HG03442 (cell line): ENCODE measurements at regions not wholly inside any gene's neighbourhood (a gene's known extent, or its start where the extent isn't known, plus 50 kb on each side); places are given as distances from the start of the nearest gene placed in this dataset.
"Not testable (repeated sequence)": the region's sequence is repeated elsewhere in the genome, so short reads cannot be mapped to it uniquely, and the experiment has no call there.

ENCODE experiments used
- ATAC-seq: cut with Tn5 transposase; IDR thresholded peaks from one replicate; pipeline ENCODE4 v1.9.1; 2021; ENCODE audit warnings: mild to moderate bottlenecking, moderate library complexity; ENCODE audit not compliant: unreplicated experiment

GRCh38 chr4:129971419-129971818 is 875.5 kb downstream of the C4orf33 start:
- no peak for ATAC-seq

- ATAC-seq: no peak
Measured at GRCh38 chr4:129972257-129972656, 876.3 kb downstream of the C4orf33 start.

GRCh38 chr4:129974730-129975129 is 878.8 kb downstream of the C4orf33 start:
- no peak for ATAC-seq

DNA sequence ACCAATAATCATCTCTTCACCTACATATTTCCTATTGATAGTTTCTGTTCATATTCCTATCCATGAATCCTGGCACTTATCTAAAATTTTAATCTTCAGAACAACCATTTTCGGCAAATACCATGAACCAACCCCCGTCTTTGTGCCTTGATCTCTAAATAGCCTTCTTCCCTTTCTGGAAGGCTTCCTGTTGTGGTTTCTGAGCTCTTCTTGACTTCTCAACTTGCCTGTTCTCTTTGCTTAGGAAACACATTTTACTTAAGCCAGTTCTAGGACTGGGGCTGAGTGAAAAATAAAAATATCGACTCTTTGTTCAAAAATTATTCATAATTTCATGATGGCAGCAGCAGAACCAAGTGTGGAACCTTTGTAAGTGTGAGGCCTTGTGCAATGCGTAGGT is 882.4 kb downstream of the C4orf33 start:
- no peak for ATAC-seq

DNA sequence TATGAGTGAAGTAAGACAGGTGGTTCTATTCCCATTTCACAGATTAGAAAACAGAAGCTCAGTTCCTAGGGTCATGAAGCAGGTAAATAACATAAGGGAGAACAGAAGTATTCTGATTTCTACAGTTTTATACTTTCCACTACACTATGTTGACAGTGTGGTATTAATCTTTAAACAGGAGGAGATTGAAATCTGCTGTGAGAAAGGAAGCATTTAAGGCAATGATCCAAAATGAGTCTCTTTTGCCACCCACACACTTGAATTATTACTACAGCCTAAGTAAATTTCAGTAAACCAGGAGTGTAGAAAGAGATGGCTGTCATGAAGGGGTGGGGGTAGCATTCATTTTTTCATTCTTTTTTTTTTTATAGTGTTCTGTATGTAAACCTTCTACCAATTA is 893.0 kb downstream of the C4orf33 start:
- no peak for ATAC-seq

DNA sequence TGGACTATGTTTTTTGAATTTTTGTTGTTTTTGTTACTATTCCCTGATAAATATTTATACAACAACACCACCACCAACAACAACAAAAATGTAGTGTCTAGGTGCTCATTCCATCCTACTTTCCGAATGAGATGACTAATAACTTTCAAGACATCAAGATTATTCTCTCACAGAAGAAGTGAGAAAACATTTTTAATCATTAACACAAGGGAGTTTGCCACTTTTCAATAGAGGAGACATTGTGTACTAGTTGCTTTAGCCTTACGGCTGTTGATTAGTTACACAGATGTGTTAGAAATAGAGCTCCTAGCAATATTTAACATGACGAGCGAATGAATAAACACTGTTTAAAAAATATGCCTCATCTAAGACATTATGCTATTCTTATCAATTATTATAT is 898.8 kb downstream of the C4orf33 start:
- ATAC-seq: no peak

DNA sequence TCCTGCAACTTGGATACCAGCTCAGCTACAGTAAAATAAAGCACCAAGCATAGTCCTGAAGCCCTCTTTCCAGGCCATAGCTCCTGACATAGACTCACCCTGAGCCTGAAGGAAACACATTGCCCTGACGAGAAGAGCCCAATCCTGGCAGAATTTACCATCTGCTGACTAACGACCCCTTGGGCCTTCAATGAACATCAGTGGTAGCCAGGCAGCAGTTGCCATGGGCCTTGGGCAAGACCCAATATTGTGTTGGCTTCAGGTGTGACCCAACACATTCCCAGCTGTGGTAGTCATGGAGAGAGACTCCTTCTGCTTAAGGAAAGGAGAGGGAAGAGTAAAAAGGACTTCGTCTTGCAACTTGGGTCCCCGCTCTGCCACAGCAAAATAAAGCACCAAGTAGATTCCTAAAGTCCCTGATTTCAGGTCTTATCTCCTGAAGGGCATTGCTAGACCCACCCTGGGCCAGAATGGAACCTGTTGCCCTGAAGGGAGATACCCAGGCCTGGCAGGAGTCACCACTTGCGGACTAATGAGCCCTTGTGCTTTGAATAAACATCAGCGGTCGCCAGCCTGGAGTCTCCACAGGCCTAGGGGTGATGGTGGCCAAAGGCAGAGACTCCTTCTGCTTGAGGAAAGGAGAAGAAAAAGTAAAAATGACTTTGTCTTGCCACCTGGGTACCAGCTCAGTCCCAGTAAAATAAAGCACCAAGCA is 902.6 kb downstream of the C4orf33 start:
- no peak for ATAC-seq

DNA sequence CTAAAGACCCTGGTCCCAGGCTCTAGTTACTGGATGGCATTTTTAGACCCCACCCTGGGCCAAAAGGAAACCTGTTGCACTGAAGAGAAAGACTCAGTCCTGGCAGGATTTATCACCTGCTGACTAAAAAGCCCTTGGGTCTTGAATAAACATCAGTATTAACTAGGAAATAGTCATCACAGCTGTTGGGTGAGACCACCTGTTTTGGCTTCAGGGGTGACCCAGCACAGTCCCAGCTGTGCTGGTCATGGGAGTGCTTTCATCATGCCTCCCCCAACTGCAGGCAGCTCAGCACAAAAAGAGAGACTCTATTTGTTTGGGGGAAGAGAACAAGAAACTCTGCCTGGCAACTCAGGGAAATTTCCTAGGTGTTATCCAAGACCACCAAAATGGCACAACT is 903.2 kb downstream of the C4orf33 start:
- ATAC-seq: no peak

DNA sequence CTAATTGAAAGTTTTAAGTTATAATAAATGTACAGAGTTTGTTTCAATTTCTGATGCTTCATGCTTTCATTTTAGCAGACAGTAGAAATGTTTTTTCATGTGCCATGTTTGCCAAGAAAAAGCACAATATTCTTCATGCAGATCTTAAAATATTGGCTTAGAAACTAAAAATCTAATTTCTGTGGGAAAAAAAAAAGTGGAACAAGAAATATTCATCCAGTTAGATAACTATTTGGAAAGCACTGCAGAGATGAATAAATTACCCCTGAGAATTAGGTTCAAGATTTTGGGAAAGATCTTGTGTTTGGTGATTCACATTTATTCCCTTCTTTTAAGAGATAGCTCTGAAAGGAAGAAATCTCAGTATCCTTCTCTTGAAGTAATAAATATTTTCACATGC is 912.5 kb downstream of the C4orf33 start:
- no peak for ATAC-seq

GRCh38 chr4:130012806-130013205 is 916.9 kb downstream of the C4orf33 start:
- not testable (repeated sequence) for ATAC-seq

- ATAC-seq: no peak
Measured at GRCh38 chr4:130021706-130022105, 925.8 kb downstream of the C4orf33 start.

GRCh38 chr4:130023088-130023487 is 927.1 kb downstream of the C4orf33 start:
- no peak for ATAC-seq

- no peak for ATAC-seq
Measured at GRCh38 chr4:130025701-130026100, 929.7 kb downstream of the C4orf33 start.

- no peak for ATAC-seq
Measured at GRCh38 chr4:130026185-130026584, 930.2 kb downstream of the C4orf33 start.

DNA sequence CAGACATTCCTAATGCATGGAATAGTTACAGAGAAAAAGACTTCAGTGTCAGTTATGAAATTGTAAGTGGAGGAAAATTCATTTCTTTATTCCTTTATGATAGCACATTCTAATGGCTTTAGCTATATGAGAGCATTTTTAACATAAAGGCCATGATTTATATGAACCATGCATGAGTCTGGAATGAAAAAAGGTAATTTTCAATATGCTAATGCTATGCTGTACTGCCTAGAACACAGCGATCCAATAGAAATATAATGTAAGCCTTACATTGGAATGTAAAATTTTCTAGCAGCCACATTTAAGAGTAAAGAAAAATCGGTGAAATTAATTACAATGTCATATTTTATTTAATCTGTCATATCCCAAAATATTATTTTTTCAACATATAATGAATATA is 932.0 kb downstream of the C4orf33 start:
- ATAC-seq: no peak

- ATAC-seq: peak; percentile 89
Measured at GRCh38 chr4:130028552-130028951, 932.6 kb downstream of the C4orf33 start.

DNA sequence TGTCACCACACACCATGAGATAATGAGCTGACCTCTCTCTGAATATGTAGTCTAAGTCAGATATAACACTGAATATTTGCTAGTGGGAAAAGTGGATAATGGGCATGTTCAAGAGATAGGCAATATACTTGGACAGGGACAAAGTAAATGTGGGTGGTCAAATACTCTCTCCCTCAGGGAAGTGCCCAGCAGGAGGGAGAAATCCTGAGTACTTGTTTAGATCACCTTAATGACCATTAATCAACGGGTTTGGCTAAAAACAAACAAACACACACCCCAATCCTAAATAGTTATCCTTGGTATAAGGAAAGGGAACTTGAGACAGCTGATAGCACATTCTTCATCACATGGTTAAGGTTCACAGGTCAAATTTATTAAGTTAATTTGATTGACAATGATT is 933.5 kb downstream of the C4orf33 start:
- no peak for ATAC-seq

GRCh38 chr4:130031858-130032257 is 935.9 kb downstream of the C4orf33 start:
- no peak for ATAC-seq

- ATAC-seq: not testable (repeated sequence)
Measured at GRCh38 chr4:130033657-130034056, 937.7 kb downstream of the C4orf33 start.

DNA sequence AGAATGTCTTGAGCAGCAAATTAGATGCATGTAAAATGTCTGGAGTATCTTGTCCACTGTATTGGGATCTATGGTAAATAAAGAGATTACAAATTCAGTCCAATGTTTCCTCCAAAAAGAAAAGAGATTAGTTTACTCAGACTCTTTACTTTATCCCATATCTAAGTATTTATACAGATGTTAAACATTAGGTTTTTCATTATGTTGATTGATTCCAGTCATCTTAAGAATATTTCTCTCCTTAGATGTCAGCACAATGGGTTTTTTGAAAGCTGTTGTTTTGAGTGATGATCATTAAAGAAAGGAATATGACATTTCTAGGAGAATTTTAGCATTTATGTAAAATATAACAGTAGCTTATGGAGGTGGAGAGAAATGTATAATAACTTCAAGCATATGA is 938.9 kb downstream of the C4orf33 start:
- no peak for ATAC-seq

GRCh38 chr4:130035391-130035790 is 939.4 kb downstream of the C4orf33 start:
- ATAC-seq: no peak

GRCh38 chr4:130037866-130038265 is 941.9 kb downstream of the C4orf33 start:
- ATAC-seq: not testable (repeated sequence)

DNA sequence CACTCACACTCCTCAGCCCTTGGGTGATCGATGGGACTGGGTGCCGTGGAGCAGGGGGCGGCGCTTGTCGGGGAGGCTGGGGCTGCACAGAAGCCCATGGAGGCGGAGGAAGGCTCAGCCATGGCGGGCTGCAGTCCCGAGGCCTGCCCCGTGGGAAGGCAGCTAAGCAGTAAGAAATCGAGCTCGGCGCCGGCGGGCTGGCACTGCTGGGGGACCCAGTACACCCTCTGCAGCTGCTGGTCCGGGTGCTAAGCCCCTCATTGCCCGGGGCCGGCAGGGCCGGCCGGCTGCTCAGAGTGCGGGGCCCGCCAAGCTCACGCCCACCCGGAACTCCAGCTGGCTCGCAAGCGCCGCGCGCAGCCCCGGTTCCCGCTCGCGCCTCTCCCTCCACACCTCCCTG is 942.6 kb downstream of the C4orf33 start:
- ATAC-seq: not testable (repeated sequence)
